H1 (cell line): ENCODE measurements at regions not wholly inside any gene's neighbourhood (a gene's known extent, or its start where the extent isn't known, plus 50 kb on each side); places are given as distances from the start of the nearest gene placed in this dataset.

Source experiments
- CTCF ChIA-PET: fragments of 300-600 bp; sonication (Branson Sonifier 250); formaldehyde crosslinking; loops from one replicate; lab custom pipeline; 2021; ENCODE audit not compliant: partially characterized antibody; lab: Charles Lee
- POLR2A ChIA-PET: fragments of 300-600 bp; sonication (Branson Sonifier 250); formaldehyde crosslinking; loops from one replicate; lab custom pipeline; 2021; ENCODE audit warnings: inconsistent platforms; ENCODE audit not compliant: partially characterized antibody; lab: Charles Lee
- DNase-seq, 2 experiments: peaks; one replicate each; pipeline versions ENCODE4 v3.0.0 to v3.0.0-alpha.2; 2010 to 2022; ENCODE audit warnings: low spot score in 2 of 2, low read depth in 1 of 2, mixed read lengths in 1 of 2
- FAIRE-seq: peaks from 2 replicates; lab custom pipeline; 2011; peaks lifted over from hg19 to GRCh38; lab: Jason Lieb, UNC
- H2AFZ ChIP-seq: 2 replicates; pipeline ENCODE4 v1.8.1; 2012; ENCODE audit warnings: low read length, inconsistent platforms
- H2AK5ac ChIP-seq: 2 replicates; pipeline ENCODE4 v1.6.1; 2013; ENCODE audit warnings: low read depth, low read length
- H2BK120ac ChIP-seq: replicated peaks from 2 replicates; pipeline ENCODE3; 2013; ENCODE audit warnings: low read depth, low read length, inconsistent platforms
- H2BK12ac ChIP-seq: 2 replicates; pipeline ENCODE4 v1.6.1; 2013; ENCODE audit warnings: low read depth, low read length
- H2BK15ac ChIP-seq: 2 replicates; pipeline ENCODE4 v1.6.1; 2013; ENCODE audit warnings: low read length
- H2BK20ac ChIP-seq: 2 replicates; pipeline ENCODE4 v1.6.1; 2013; ENCODE audit warnings: low read length
- H2BK5ac ChIP-seq: 2 replicates; pipeline ENCODE4 v1.6.1; 2013; ENCODE audit warnings: low read depth, low read length
- H3K14ac ChIP-seq: 2 replicates; pipeline ENCODE4 v1.6.1; 2013; ENCODE audit warnings: inconsistent platforms; ENCODE audit not compliant: insufficient read length
- H3K18ac ChIP-seq: 2 replicates; pipeline ENCODE4 v1.6.1; 2013; ENCODE audit warnings: low read length; ENCODE audit errors: extremely low read depth
- H3K23ac ChIP-seq: 2 replicates; pipeline ENCODE4 v1.6.1; 2013; ENCODE audit warnings: inconsistent platforms; ENCODE audit not compliant: insufficient read length
- H3K23me2 ChIP-seq: 2 replicates; pipeline ENCODE4 v1.6.1; 2013; ENCODE audit warnings: low read depth, low read length
- H3K27ac ChIP-seq: 2 replicates; pipeline ENCODE4 v1.6.1; 2011; ENCODE audit warnings: low read depth, low read length, inconsistent platforms
- H3K27me3 ChIP-seq, 4 experiments: replicated peaks in 1 of 4; 1 replicate in 1 of 4; 2 replicates in 3 of 4; pipeline versions ENCODE4 v1.6.1 to v1.8.1; 2011 to 2013; ENCODE audit warnings: low read length in 3 of 4, mild to moderate bottlenecking in 3 of 4, inconsistent platforms in 2 of 4, mixed read lengths in 2 of 4, moderate library complexity in 1 of 4; ENCODE audit not compliant: control insufficient read depth in 3 of 4, insufficient read depth in 3 of 4; ENCODE audit errors: extremely low read depth in 1 of 4
- H3K36me3 ChIP-seq, 4 experiments: 2 replicates each; pipeline versions ENCODE4 v1.6.1 to v1.8.1; 2011 to 2013; ENCODE audit warnings: mild to moderate bottlenecking in 4 of 4, low read length in 3 of 4, moderate library complexity in 2 of 4, control low read depth in 1 of 4, inconsistent platforms in 1 of 4; ENCODE audit not compliant: insufficient read depth in 4 of 4, control insufficient read depth in 2 of 4
- H3K4ac ChIP-seq: replicated peaks from 2 replicates; pipeline ENCODE3; 2013; ENCODE audit warnings: low read length, low read depth, mixed read lengths, inconsistent platforms; ENCODE audit not compliant: insufficient read length
- H3K4me1 ChIP-seq, 4 experiments: replicated peaks in 1 of 4; 1 replicate in 1 of 4; 2 replicates in 3 of 4; pipeline versions ENCODE4 v1.6.1 to v1.8.1; 2011 to 2013; ENCODE audit warnings: low read length in 3 of 4, inconsistent platforms in 2 of 4, mixed read lengths in 1 of 4; ENCODE audit not compliant: insufficient read depth in 4 of 4, control insufficient read depth in 3 of 4
- H3K4me2 ChIP-seq, 2 experiments: 2 replicates each; pipeline versions ENCODE4 v1.6.1 to v1.8.1; 2011 to 2013; ENCODE audit warnings: low read depth in 2 of 2, low read length in 2 of 2, control low read depth in 1 of 2, inconsistent platforms in 1 of 2, mild to moderate bottlenecking in 1 of 2; ENCODE audit not compliant: insufficient read depth in 1 of 2
- H3K4me3 ChIP-seq, 4 experiments: fragments of 200-600, 300-600 bp in 1 of 4; sonication (generic), shearing (Covaris generic), sonication (Bioruptor Twin) in 1 of 4; 2 replicates each; pipeline versions ENCODE4 v1.5.1 to v1.8.1; 2011 to 2016; ENCODE audit warnings: low read length in 4 of 4, low read depth in 3 of 4, control low read depth in 2 of 4, inconsistent platforms in 2 of 4, mild to moderate bottlenecking in 2 of 4, mixed read lengths in 1 of 4, moderate library complexity in 1 of 4; ENCODE audit not compliant: insufficient read depth in 2 of 4; ENCODE audit errors: extremely low read depth in 1 of 4
- H3K56ac ChIP-seq: replicated peaks from 2 replicates; pipeline ENCODE3; 2013; ENCODE audit warnings: low read depth, mild to moderate bottlenecking, mixed read lengths, low read length, inconsistent platforms; ENCODE audit not compliant: insufficient read length
- H3K79me1 ChIP-seq: 2 replicates; pipeline ENCODE4 v1.6.1; 2013; ENCODE audit warnings: low read depth, low read length, control low read depth
- H3K79me2 ChIP-seq, 2 experiments: 2 replicates each; pipeline versions ENCODE4 v1.6.1 to v1.8.1; 2012 to 2013; ENCODE audit warnings: low read length in 2 of 2, mild to moderate bottlenecking in 2 of 2, inconsistent platforms in 1 of 2; ENCODE audit not compliant: insufficient read depth in 2 of 2, control insufficient read depth in 1 of 2
- H3K9ac ChIP-seq, 4 experiments: replicated peaks in 1 of 4; 1 replicate in 1 of 4; 2 replicates in 3 of 4; pipeline versions ENCODE4 v1.6.1 to v1.8.1; 2011 to 2013; ENCODE audit warnings: low read depth in 3 of 4, low read length in 3 of 4, control low read depth in 2 of 4, mild to moderate bottlenecking in 2 of 4, moderate library complexity in 2 of 4, inconsistent platforms in 1 of 4; ENCODE audit errors: extremely low read depth in 1 of 4
- H3K9me3 ChIP-seq, 2 experiments: 2 replicates each; pipeline versions ENCODE4 v1.6.1 to v1.8.1; 2012 to 2013; ENCODE audit warnings: mild to moderate bottlenecking in 2 of 2, moderate library complexity in 2 of 2, control low read depth in 1 of 2, inconsistent platforms in 1 of 2, low read depth in 1 of 2, low read length in 1 of 2, mixed read lengths in 1 of 2; ENCODE audit not compliant: insufficient read depth in 2 of 2
- H4K20me1 ChIP-seq, 2 experiments: replicated peaks in 1 of 2; 2 replicates each; pipeline versions ENCODE3 to v1.8.1; 2011 to 2013; ENCODE audit warnings: inconsistent platforms in 2 of 2, low read length in 2 of 2, mild to moderate bottlenecking in 1 of 2; ENCODE audit not compliant: insufficient read depth in 2 of 2, control insufficient read depth in 1 of 2
- H4K5ac ChIP-seq: 2 replicates; pipeline ENCODE4 v1.6.1; 2013; ENCODE audit warnings: low read length, low read depth, mixed read lengths, inconsistent platforms; ENCODE audit not compliant: insufficient read length
- H4K8ac ChIP-seq: 2 replicates; pipeline ENCODE4 v1.8.0; 2013; ENCODE audit warnings: mild to moderate bottlenecking, moderate library complexity, low read length, inconsistent platforms; ENCODE audit not compliant: insufficient read depth; ENCODE audit errors: extremely low read depth
- H4K91ac ChIP-seq: replicated peaks from 2 replicates; pipeline ENCODE3; 2013; ENCODE audit warnings: low read length, mixed read lengths, inconsistent platforms; ENCODE audit not compliant: insufficient read length
- ATF2 ChIP-seq: IDR thresholded peaks from 2 replicates; pipeline ENCODE4 v1.6.1; 2012; ENCODE audit warnings: low read length, inconsistent platforms
- ATF3 ChIP-seq: IDR thresholded peaks from 2 replicates; pipeline ENCODE4 v1.6.1; 2011; ENCODE audit warnings: low read depth, mild to moderate bottlenecking, low read length; ENCODE audit not compliant: insufficient read depth
- BACH1 ChIP-seq: IDR thresholded peaks from 2 replicates; pipeline ENCODE4 v1.6.1; 2012; ENCODE audit warnings: low read length, improper control_type of control experiment
- CHD1 ChIP-seq: IDR thresholded peaks from 2 replicates; pipeline ENCODE4 v1.6.1; 2012; ENCODE audit warnings: low read depth, low read length, improper control_type of control experiment
- E2F6 ChIP-seq: IDR thresholded peaks from 2 replicates; pipeline ENCODE4 v1.6.1; 2012; ENCODE audit warnings: inconsistent platforms
- EZH2 ChIP-seq: fragments of 200-600 bp; sonication (generic); IDR thresholded peaks from 2 replicates; pipeline ENCODE4 v1.7.1; 2012; ENCODE audit warnings: low read depth, mild to moderate bottlenecking, moderate library complexity, low read length, inconsistent platforms; ENCODE audit not compliant: severe bottlenecking
- JUN ChIP-seq: IDR thresholded peaks from 2 replicates; pipeline ENCODE4 v1.6.1; 2011; ENCODE audit warnings: low read depth, mild to moderate bottlenecking, improper control_type of control experiment, low read length
- MAX ChIP-seq: IDR thresholded peaks from 2 replicates; pipeline ENCODE4 v1.6.1; 2012; ENCODE audit warnings: inconsistent platforms
- NANOG ChIP-seq: IDR thresholded peaks from 2 replicates; pipeline ENCODE4 v1.6.1; 2011; ENCODE audit warnings: low read length, low read depth, mild to moderate bottlenecking, inconsistent platforms; ENCODE audit not compliant: insufficient read depth, poor library complexity, severe bottlenecking
- RXRA ChIP-seq: IDR thresholded peaks from 2 replicates; pipeline ENCODE4 v1.6.1; 2011; ENCODE audit warnings: low read depth, mild to moderate bottlenecking, low read length, moderate library complexity; ENCODE audit not compliant: insufficient read depth
- WGBS, 2 experiments: shearing (Covaris generic) in 1 of 2; methylation state at CpG; one replicate each; pipeline versions ENCODE4 v1.1.6 to v1.1.7; 2013 to 2015; ENCODE audit warnings: low lambda C conversion rate in 2 of 2, mixed read lengths in 2 of 2, inconsistent platforms in 1 of 2, low coverage in 1 of 2, missing lambda C conversion rate in 1 of 2; ENCODE audit not compliant: insufficient replicate concordance in 2 of 2, insufficient coverage in 1 of 2, insufficient read length in 1 of 2; ENCODE audit errors: extremely low coverage in 1 of 2, missing lambda C conversion rate in 1 of 2; 5-methylcytosine and 5-hydroxymethylcytosine counted together

GRCh38 chr12:74891083-74891668 is 318.5 kb downstream of the KCNC2 start:
- H3K27me3 ChIP-seq = peaks cover 0 to 1% (median 0%) of the 10 kb centered on the region in 4 experiments; a peak in 1 of 7 replicates
- H3K9me3 ChIP-seq = no peaks in the 10 kb centered on the region
- no peak for FAIRE-seq
- H2AFZ ChIP-seq = no peak overlapping the region
- H2AK5ac ChIP-seq = no peak overlapping the region
- H3K14ac ChIP-seq = no peak overlapping the region
- no peak overlapping the region for H3K18ac ChIP-seq
- no peak overlapping the region for H4K91ac ChIP-seq
- no peak overlapping the region for H3K23ac ChIP-seq
- H3K56ac ChIP-seq = no peak overlapping the region
- no peaks in the 10 kb centered on the region for H3K23me2 ChIP-seq
- ChIA-PET CTCF (interaction anchor here (1.0 to 3.7 kb wide), 3 partner anchors 11 to 26 kb away, joined by 4 to 17 read pairs (median 8); no protein-coding TSS in a partner anchor), POLR2A (interaction anchor here (0.6 kb wide), 1 partner anchor 196 kb away, joined by 6 read pairs; no protein-coding TSS in a partner anchor)
- 81% methylated on average over 1 of the region's 1 CpG; no CpG with 5 or more reads in 1 of the 2 experiments for WGBS, 2 experiments
- no peaks in the 10 kb centered on the region for H3K79me2 ChIP-seq
- H3K4me3 ChIP-seq = no peak overlapping the region
- no peak overlapping the region for H4K8ac ChIP-seq
- no peak overlapping the region for H2BK20ac ChIP-seq
- H2BK12ac ChIP-seq = no peak overlapping the region
- no peak overlapping the region for H3K27ac ChIP-seq
- H3K4me2 ChIP-seq = no peak overlapping the region
- H3K79me1 ChIP-seq = no peaks in the 10 kb centered on the region
- no peak overlapping the region for H2BK120ac ChIP-seq
- no peak overlapping the region for H2BK15ac ChIP-seq
- H3K9ac ChIP-seq = no peak overlapping the region
- no peak overlapping the region for H3K4ac ChIP-seq
- no peak for DNase-seq
- H4K20me1 ChIP-seq = no peaks in the 10 kb centered on the region
- H4K5ac ChIP-seq = no peak overlapping the region
- no peaks in the 10 kb centered on the region for H3K36me3 ChIP-seq
- H3K4me1 ChIP-seq = peaks cover 0 to 4% (median 0%) of the 10 kb centered on the region in 4 experiments; a peak in 1 of 7 replicates
- no peak overlapping the region for H2BK5ac ChIP-seq
- TF ChIP-seq MAX = no peak
- TF ChIP-seq CHD1 = no peak
- no peak for TF ChIP-seq JUN
- TF ChIP-seq ATF3 = no peak
- no peak for TF ChIP-seq RXRA
- TF ChIP-seq BACH1 = no peak
- TF ChIP-seq NANOG = no peak
- TF ChIP-seq E2F6 = no peak
- no peak for TF ChIP-seq EZH2
- TF ChIP-seq ATF2 = no peak
